GM12872 (cell line): ENCODE measurements at regions not wholly inside any gene's neighbourhood (a gene's known extent, or its start where the extent isn't known, plus 50 kb on each side); places are given as distances from the start of the nearest gene placed in this dataset.

Experiments used
- CTCF ChIP-seq: IDR thresholded peaks from 3 replicates; pipeline ENCODE4 v1.5.1; 2011; ENCODE audit warnings: low read depth, mild to moderate bottlenecking, low read length, moderate library complexity; ENCODE audit not compliant: insufficient read depth

- TF ChIP-seq CTCF, result no peak
Measured at GRCh38 chr11:88061111-88061510, 114.1 kb downstream of the RAB38 start.

DNA sequence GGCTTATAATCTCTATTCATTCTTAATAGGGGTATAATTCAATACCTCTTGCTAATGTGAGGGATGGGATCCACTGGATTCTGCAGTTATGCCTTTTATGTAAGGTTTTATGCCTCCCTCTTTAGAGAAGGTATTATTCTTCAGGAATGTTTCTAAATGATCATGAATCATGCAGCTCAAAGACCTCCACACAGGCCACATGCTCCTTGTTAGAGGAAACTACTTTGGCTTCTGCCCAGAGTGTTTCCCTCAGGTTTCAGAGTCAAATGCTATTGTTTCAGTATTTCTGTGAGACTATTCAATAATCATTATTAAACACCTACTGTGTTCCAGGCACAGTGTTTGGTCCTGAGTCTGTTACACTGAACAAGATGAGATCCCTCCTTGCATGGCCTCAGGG is 115.9 kb downstream of the RAB38 start:
- TF ChIP-seq CTCF, result no peak

- no peak for TF ChIP-seq CTCF
Measured at GRCh38 chr11:88051396-88051795, 123.8 kb downstream of the RAB38 start.

DNA sequence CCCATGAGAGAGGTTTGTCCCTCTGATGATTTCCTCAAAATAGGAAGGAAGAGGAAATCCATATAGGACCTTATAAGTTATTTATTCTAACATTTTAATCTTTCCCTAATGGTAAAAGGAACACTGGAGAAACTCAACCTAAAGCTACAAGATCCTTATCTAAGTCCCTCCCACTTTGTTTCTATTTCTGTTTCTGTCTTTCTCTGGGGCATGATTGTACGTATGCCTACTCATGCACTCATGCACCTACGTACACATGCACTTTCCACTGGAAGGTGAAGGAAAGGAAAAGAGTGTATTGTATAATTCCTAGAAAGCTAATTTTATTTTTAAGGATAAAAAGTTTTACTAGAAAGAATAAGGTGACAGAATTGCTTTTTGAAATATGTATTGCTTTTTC is 125.0 kb downstream of the RAB38 start:
- TF ChIP-seq CTCF, result no peak

- TF ChIP-seq CTCF, result no peak
Measured at GRCh38 chr11:88043149-88043548, 132.1 kb downstream of the RAB38 start.

GRCh38 chr11:88042647-88043046 is 132.6 kb downstream of the RAB38 start:
- no peak for TF ChIP-seq CTCF

GRCh38 chr11:88042238-88042637 is 133.0 kb downstream of the RAB38 start:
- TF ChIP-seq CTCF, result no peak

GRCh38 chr11:88041679-88042078 is 133.6 kb downstream of the RAB38 start:
- TF ChIP-seq CTCF, result no peak
